ENCODE measurements at regions not wholly inside any gene's neighbourhood (a gene's known extent, or its start where the extent isn't known, plus 50 kb on each side); places are given as distances from the start of the nearest gene placed in this dataset.

DNA sequence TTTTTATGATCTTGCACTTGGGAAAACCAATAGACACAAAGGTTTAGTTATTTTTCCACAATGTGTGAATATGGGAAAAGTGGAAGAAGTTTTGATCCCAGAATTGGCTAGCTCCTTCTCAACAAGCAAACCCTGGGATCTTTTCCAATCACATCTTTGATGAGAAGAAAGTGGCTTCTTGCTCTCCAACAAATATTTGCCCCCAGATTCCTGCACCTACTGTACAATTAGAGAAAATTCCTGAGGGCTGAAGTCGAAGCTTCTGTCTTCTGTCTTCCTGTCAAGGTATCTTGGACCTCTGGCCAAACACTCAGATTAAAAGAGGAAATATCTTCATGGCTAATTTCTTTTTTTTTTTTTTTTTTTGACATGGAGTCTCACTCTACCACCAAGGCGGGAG, 113.1 kb upstream of the SLC45A1 start:
- FAIRE-seq (no peak), DNase-seq (ENCODE audit: insufficient read length, low spot score) (no peak)

DNA sequence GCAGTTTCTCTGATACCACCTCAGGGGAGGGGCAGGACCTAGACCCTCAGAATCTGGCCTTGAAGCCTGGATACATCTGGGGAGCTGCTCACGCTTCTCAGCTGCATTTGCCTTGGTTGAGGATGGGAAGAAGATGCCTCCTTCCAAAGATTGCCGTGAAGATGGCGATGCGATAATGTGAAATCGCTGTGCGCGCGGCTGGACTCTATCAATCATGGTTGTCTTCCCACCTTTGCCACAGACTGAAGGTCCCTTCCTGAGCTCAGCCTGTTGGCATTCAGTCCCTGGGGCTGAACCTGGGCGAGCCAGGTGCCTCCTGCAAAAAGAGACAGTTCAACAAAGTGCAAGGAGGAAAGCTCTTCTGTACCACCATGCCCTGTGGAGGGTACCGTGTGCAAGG, 114.4 kb upstream of the SLC45A1 start:
- no peak for DNase-seq (ENCODE audit: insufficient read length, low spot score)
- FAIRE-seq = no peak

DNA sequence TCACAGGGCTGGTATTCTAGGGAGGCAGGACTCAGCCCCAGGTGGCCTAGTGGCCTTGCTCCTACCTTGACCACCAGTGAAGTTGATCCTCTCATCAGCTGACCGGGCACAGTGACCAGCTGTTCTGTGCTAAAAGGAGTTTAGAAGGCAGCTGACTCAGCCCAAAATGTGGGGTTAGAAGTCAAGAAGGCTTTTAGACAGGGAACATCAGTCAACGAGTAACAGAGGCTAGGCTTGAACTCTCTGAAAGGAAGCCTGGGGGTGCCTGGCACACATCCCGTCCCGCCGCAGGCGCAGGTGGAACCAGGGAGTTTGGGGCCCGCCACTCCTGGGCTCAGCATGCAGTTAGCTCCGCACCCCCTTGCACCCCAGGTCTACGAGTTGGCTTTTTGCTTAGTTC, 114.9 kb upstream of the SLC45A1 start:
- no peak for FAIRE-seq

DNA sequence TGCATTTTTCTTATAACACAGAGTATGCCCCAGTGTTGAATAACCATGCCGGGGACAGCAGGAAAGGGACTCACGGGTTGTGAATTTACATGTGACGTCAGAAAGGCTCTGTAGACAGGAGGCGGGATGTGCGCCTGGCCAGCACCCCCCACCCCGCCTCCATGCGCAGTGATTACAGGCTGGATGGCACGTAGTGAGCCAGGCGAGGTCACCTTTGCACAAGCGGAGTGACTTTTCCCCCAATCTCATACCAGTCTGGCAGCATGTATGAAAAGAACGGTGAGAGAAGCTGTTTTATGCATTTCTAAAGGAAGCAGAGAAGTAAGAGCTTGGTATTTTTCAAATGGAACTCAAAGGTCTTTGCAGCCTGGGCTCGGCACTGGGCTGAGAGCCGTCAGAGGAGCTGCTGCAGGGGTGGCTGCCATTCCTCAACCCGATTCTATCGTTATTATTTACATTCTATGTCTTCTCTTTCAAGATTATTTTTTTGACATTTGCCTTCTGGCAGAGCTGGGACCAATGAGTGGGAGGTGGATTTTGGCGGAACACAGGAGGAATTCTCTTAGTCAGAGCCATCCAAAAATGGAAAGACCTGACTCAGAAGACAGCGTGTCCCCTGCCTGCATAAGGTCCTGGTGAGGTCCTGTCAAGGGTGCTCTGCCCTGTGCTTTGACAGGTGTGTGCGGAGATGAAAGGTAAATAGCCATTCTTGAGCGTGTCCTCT, 115.6 kb upstream of the SLC45A1 start:
- peak; percentile 9 for FAIRE-seq

More for the DNA sequence above, 114.9 kb upstream of the SLC45A1 start:
- no peak for DNase-seq (ENCODE audit: insufficient read length, low spot score)

DNA sequence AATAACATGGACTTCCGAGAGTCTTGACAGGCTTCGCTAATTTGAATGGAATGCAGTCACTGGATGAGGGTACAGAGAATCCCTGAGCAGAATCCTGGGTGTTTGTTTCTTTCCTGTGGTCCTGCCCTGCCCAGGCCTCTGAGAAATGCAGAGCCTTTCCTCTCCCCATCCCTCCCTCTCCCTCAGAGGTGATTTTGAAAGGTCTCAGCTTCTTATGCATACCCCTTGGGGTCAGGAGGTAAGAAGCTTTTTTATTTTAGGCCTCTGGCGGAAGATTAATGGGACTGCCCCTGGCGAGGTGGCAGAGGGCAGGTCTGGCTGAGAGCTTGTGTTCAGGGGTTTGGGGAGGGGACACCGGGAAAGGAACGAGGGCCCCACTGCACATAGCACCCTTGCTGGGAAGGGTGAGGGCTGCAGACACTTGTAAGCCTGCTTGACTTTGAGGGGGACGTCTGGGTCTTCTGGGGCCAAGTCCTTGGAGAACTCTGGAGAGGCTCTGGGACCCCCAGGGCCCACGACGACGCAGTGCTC, 116.5 kb upstream of the SLC45A1 start:
- FAIRE-seq (no peak), DNase-seq (ENCODE audit: insufficient read length, low spot score) (no peak)

More for the DNA sequence above, 115.6 kb upstream of the SLC45A1 start:
- peak; percentile 74 for DNase-seq (ENCODE audit: insufficient read length, low spot score)

DNA sequence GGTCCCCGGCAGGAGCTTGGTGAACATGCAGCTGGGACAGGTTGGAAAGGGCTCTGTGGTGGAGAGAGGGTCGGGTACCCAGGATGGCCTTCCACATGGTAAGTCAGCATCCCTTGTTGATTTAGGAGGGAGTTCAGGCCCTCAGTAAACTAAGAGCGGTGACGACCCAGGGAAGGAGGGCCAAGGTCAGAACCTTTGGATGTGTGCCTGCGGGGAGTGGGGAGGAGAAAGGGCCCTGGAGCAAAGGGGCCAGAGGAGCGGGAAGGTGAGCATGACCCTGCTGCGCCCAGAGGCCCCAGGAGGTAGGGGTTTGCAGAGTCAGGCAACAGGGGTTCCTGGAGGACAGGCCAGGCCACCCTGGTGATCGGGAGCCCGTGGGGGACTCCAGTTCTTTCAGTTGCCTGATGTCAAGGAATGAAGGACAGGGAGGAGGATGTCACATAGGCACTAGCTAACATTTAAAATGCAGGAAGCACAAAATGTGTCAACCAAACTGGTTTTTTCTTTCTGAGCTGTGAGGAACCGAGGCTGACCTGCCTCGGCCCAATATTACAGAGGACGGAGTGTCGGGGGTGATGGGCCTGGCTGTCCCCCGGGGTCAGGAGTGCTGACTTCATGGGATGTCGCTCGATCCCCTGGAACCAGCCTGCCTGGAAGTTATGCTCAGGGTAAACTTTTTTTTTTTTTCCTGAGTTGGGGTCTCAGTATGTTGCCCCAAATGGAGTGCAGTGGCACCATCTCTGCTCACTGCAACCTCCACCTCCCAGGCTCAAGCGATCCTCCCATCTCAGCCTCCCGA, 117.4 kb upstream of the SLC45A1 start:
- no peak for DNase-seq (ENCODE audit: insufficient read length, low spot score)
- FAIRE-seq = no peak

DNA sequence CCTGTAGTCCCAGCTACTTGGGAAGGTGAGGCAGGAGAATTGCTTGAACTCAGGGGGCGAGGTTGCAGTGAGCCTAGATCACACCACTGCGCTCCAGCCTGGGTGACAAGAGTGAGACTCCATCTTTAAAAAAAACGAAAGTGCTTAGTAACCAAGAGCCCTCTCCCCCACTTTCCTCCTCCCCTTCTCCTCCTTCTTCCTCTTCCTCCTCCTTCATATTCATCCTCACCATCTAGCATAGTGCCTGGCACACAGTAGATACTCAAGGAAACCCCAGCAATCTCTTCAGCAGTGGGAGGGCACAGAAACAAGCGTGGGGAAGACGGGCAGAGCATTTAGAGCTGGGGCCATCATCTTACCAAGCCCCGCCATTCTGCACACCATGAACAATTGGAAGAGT, 119.4 kb upstream of the SLC45A1 start:
- FAIRE-seq (no peak), DNase-seq (ENCODE audit: insufficient read length, low spot score) (no peak)

DNA sequence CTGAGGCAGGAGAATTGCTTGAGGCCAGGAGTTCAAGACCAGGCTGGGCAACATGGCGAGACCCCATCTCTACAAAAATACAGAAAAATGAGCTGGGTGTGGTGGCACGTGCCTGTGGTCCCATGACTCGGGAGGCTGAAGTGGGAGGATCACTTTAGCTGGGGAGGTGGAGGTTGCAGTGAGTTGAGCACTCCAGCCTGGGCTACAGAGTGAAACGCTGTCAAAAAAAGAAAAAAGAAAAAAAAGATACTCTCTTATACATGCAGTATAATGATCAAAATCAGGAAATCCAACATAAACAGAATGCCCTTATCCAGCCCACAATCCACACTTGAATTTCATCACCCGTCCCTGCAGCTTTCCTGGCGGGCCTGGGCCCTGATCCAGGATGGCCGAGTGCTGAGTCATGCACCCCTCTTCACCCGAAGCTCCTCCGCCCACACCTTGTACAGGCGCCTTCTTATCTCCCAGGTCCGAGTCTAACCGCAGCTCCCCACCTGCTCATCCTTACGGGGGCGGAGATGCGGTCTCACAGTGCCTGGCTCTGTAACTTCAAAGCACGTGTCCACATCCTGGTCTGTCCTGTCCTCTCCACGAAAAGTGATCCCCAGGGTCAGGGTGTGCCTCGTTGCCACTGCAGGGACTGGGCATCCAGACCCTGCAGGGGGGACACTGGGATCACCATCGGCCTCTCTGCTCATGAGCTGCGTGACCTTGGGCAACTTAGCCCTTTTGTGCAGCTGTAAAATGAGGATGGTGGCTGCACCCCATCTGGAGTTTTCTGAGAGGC, 120.2 kb upstream of the SLC45A1 start:
- peak; percentile 71 for DNase-seq (ENCODE audit: insufficient read length, low spot score)
- peak; percentile 4 for FAIRE-seq

DNA sequence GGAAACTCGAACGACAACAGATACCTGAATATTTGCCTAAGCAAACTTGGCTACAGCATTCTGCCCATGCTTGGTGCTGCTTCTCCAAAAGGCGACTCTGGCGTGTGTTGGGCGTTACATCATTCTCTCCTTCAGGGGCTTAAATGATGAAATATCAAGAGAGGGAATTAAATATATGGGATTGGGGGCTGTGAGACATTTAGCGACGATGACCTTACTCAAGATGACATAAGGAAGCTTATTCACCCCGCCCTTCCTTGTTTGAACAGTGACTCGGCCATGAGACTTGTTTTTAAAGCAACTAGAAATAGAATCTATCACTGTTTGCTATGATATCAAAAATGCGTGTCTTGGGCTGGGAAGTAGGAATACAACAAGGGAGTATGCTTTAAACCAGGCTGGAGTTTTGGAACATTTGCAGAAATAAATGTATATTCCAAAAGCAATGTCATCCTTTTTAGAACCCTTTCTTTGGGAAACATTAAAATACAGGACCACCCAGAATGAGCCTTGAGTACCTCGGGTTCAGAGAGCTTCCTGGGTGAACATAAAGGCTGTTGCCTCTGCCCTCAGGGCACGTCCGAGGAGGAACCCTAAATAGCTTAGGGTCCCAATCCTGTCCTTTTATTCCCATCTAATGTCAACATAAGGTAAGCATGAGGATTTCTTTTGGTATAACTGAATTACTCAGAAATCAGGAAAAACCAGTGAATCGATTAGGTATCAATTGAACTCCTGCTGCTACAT, 123.3 kb upstream of the SLC45A1 start:
- no peak for DNase-seq (ENCODE audit: insufficient read length, low spot score)
- no peak for FAIRE-seq

DNA sequence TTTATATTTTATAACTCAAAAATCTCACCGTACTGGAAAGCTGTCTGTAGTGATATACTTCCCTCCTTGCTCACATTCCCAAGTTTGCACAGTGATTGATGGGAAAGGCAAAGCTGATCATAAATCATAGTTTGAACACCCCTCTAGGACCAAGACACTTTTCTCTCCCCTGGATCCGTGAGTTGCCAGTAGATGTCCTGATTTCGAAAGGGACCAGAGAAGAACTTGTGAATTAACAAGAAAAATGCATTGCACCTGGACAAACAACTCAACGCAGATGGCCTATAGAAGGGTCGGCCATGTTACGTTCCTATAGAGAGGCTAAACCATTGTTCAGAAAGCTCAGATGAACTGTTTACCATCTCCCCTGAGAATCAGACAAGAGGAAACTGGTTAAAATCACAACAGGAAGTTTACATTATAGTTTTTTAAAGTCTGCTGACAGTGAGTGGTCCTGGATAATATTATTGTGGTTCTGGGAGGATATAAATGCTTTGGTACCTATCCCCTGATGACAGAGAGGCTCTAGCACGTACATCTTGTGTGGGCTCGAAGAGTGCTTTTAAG, 124.0 kb upstream of the SLC45A1 start:
- FAIRE-seq = no peak
- DNase-seq (ENCODE audit: insufficient read length, low spot score) = no peak

DNA sequence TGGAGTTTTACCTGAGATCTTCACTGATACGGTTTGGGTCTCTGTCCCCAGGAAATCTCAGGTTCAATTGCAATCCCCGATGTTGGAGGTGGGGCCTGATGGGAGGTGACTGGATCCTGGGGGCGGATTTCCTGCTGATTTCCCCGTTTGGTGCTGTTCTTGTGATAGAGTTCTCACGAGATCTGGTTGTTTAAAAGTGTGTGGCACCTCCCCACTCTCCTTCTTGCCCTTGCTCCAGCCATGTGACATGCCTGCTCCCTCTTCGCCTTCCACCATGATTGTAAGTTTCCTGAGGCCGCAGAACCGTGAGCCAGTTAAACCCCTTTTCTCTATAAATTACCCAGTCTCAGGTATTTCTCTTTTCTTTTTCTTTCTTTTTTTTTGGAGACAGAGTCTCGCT, 126.4 kb upstream of the SLC45A1 start:
- DNase-seq (ENCODE audit: insufficient read length, low spot score) (no peak), FAIRE-seq (no peak)

DNA sequence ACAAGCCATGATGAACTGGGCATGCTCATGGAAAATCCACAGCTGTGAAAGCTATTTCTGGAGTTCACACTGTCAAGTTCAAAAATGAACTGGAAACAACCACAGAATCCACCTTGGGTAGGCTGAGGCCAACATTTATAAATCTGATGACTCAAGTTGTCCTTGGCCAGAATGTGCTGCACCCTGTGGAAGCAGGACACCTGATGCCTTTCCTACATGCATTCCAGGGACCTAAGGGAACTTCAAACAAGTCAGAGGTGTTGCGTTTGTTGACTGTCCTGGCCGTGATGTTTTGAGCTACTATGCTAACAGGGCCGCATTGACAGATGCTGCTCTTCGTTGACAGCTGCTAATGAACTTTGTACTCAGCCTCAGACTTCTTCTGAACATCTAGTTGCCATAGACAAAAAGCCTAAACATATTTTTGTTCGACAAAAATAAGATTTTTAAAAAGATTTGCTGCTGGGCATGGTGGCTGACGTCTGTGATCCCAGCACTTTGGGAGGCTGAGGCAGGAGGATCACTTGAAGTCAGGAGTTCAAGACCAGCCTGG, 127.9 kb upstream of the SLC45A1 start:
- DNase-seq (ENCODE audit: insufficient read length, low spot score) (no peak), FAIRE-seq (no peak)

DNA sequence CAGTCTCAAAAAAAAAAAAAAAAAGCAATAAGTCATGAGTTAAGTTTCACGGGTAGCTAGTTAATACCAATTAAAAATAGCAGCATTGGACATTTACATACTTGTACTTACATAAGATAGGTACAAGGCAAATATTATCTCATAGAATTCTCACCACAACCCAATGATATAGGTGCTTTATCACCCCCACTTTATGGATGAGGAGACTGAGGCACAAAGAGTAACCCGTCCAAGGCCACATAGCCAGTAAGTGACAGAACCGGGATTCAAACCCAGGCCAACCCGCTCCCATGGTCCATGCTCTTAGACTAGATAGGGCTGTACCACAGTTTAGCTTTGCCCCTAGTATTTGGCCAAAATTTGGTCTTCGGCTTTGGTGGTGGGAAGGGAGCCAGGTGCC, 132.5 kb upstream of the SLC45A1 start:
- FAIRE-seq (no peak), DNase-seq (ENCODE audit: insufficient read length, low spot score) (no peak)

DNA sequence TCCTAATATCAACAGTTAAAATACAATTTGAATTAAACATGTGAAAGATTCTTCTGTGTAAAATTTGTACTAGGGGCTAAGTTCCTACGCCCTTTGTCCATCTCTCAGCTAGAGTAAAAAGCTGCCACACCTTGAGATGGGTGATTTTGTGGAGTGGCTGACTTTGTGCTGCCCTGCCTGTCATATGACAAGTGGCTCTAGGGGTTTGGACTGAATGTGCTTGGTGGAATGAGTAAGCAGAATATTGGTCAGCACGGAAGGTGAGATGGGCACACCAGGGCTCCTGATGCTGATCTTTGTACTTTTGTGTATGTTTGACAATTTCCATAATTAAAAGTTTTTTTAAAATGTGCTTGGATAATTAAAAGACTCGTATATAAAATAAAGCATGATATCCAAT, 133.6 kb upstream of the SLC45A1 start:
- no peak for DNase-seq (ENCODE audit: insufficient read length, low spot score)
- no peak for FAIRE-seq

DNA sequence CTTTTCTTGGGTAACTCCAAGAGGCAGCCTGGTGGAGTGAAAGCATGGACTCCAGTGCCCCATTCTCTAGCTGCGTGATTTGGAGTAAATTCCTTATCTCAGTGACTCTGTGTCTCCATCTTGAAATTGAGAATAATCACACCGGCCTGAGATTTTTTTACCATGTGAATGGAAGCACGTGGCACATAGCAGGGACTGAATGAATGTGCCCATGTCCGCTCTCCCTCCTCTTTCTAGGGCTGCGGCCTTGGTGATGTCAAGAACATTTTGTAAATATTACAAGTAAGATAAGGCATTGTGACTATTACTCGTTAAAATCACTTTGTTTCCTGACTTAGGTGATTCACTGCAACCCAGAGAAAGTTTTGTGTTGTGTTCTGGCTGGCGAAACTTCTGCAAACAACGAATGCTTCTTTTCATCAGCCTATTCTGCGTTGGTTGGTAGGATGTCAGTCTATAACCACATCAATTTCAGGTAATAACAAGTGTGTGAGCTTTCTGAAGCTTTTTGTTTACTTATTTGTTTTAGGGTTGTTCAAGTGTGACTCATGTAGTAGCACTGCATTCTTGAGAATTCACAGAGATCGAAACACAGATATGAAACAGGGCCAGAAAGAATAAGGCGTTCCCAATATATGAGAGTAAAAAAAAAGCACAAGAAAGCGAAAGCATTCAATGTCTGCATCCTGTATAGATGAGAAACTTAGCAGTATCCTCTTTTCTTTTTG, 135.7 kb upstream of the SLC45A1 start:
- FAIRE-seq (no peak), DNase-seq (ENCODE audit: insufficient read length, low spot score) (peak; percentile 42)

DNA sequence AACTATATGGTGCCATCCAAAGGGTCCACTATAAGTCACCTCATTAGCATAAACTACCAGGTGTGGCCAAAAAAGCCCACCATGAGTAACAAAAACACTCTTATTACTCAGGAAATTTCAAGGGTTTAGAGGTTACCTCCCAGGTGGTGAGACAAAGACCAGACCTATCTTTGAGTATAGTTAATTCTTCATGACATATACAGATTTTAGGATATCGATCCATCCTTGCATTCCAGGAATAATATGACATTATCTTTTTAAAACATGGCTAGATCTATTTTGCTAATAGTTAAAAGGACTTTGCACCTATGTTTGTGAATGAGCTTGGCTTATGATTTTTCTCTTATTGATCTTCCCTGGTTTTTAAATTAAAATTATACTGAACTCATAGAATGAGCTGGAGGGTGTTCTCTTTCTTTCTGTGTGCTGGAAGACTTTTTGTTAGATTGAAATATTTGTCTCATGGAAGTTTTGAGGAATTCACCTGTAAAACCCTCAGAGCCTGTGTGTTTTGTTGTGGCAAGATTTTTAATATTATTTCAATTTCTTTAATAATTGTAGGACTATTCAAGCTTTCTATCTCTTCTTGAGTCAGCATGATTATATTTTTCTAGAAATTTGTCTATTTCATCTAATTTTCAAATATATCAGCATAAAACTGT, 138.7 kb upstream of the SLC45A1 start:
- FAIRE-seq (no peak), DNase-seq (ENCODE audit: insufficient read length, low spot score) (no peak)

DNA sequence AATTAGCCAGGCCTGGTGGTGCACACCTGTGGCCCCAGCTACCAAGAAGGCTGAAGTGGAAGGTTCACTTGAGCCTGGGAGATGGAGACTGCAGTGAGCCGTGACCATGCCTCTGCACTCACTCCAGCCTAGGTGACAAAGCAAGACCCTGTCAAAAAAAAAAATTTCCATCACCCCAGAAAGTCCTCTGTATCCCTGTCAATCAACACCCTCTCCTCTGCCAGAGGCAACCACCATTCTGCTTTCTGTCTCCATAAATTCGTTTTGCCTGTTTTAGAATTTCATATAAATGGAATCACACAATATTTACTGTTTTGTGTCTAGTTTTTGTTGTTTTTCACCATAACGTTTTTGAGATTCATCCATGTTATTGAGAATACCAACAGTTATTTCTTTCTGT, 141.6 kb upstream of the SLC45A1 start:
- DNase-seq (ENCODE audit: insufficient read length, low spot score) (no peak), FAIRE-seq (no peak)

DNA sequence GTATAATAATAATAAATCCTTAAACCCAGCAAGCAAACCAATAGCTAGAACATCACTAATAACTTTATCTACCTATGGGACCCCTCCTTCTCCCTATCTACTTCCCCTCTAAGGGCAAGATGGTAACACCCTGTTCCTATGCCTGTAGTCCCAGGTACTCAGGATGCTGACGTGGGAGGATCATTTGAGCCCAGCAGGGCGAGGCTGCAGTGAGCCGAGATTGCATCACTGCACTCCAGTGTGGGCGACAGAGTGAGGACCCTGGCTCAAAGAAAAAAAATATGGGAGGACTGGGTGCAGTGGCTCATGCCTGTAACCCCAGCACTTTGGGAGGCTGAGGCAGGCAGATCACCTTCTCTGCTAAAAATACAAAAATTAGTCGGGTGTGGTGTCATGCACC, 143.1 kb upstream of the SLC45A1 start:
- DNase-seq (ENCODE audit: insufficient read length, low spot score) = no peak
- FAIRE-seq = no peak
